ENCODE measurements at regions not wholly inside any gene's neighbourhood (a gene's known extent, or its start where the extent isn't known, plus 50 kb on each side); places are given as distances from the start of the nearest gene placed in this dataset.

DNA sequence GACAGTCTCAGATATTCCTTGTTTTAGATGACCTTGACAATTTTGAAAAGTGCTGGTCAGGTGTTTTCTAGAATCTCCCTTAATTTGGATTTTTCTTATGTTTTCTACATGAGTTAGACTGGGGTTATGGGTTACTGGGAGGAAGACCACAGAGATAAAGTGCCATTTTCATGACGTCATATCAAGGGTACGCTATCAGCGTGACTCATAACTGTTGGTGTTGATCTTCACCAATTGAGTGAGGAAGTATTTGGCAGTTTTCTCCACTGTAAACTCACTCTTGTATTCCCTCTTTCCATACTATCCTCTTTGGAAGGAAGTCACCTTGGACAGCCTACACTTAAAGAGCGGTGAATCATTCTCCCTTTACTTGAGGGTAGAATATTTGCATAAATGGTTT is 56.9 kb downstream of the MAGEC1 start:
- no peak for TF ChIP-seq RAD21 (IDR thresholded peaks at IDR 0.05; ENCODE audit: low read length)
- TF ChIP-seq EZH2phosphoT487 (IDR thresholded peaks at IDR 0.05; ENCODE audit: borderline replicate concordance, low read depth) = no peak
- TF ChIP-seq GABPA (IDR thresholded peaks at IDR 0.05; ENCODE audit: low read depth) = no peak
- TF ChIP-seq, protein P1, sequence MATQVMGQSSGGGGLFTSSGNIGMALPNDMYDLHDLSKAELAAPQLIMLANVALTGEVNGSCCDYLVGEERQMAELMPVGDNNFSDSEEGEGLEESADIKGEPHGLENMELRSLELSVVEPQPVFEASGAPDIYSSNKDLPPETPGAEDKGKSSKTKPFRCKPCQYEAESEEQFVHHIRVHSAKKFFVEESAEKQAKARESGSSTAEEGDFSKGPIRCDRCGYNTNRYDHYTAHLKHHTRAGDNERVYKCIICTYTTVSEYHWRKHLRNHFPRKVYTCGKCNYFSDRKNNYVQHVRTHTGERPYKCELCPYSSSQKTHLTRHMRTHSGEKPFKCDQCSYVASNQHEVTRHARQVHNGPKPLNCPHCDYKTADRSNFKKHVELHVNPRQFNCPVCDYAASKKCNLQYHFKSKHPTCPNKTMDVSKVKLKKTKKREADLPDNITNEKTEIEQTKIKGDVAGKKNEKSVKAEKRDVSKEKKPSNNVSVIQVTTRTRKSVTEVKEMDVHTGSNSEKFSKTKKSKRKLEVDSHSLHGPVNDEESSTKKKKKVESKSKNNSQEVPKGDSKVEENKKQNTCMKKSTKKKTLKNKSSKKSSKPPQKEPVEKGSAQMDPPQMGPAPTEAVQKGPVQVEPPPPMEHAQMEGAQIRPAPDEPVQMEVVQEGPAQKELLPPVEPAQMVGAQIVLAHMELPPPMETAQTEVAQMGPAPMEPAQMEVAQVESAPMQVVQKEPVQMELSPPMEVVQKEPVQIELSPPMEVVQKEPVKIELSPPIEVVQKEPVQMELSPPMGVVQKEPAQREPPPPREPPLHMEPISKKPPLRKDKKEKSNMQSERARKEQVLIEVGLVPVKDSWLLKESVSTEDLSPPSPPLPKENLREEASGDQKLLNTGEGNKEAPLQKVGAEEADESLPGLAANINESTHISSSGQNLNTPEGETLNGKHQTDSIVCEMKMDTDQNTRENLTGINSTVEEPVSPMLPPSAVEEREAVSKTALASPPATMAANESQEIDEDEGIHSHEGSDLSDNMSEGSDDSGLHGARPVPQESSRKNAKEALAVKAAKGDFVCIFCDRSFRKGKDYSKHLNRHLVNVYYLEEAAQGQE (IDR thresholded peaks at IDR 0.05; ENCODE audit: low read depth, low read length) = no peak
- TF ChIP-seq GATA2 (CRISPR knock-in tag; IDR thresholded peaks at IDR 0.05) = no peak
- TF ChIP-seq, protein P2, sequence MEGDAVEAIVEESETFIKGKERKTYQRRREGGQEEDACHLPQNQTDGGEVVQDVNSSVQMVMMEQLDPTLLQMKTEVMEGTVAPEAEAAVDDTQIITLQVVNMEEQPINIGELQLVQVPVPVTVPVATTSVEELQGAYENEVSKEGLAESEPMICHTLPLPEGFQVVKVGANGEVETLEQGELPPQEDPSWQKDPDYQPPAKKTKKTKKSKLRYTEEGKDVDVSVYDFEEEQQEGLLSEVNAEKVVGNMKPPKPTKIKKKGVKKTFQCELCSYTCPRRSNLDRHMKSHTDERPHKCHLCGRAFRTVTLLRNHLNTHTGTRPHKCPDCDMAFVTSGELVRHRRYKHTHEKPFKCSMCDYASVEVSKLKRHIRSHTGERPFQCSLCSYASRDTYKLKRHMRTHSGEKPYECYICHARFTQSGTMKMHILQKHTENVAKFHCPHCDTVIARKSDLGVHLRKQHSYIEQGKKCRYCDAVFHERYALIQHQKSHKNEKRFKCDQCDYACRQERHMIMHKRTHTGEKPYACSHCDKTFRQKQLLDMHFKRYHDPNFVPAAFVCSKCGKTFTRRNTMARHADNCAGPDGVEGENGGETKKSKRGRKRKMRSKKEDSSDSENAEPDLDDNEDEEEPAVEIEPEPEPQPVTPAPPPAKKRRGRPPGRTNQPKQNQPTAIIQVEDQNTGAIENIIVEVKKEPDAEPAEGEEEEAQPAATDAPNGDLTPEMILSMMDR (IDR thresholded peaks at IDR 0.05) = no peak
- TF ChIP-seq TCF12 (IDR thresholded peaks at IDR 0.05) = no peak
- TF ChIP-seq RXRA (IDR thresholded peaks at IDR 0.05; ENCODE audit: borderline replicate concordance, low read depth) = no peak
- TF ChIP-seq TEAD4 (IDR thresholded peaks at IDR 0.05; ENCODE audit: borderline replicate concordance, insufficient read depth) = no peak
- TF ChIP-seq RFX5 (IDR thresholded peaks at IDR 0.05; ENCODE audit: low read length) = no peak
- no peak for TF ChIP-seq FOXM1 (IDR thresholded peaks at IDR 0.05; ENCODE audit: low read depth)
- no peak for TF ChIP-seq CHD2 (IDR thresholded peaks at IDR 0.05; ENCODE audit: low read length, partially characterized antibody)
- no peak for TF ChIP-seq ELF1 (IDR thresholded peaks at IDR 0.05)
- TF ChIP-seq NRF1 (IDR thresholded peaks at IDR 0.05; ENCODE audit: low read depth, low read length) = no peak
- H3F3A ChIP-seq (replicated peaks; ENCODE audit: insufficient read depth) = no peaks in the 10 kb centered on the region
- H3K36me3 ChIP-seq (replicated peaks in 1 of 2; ENCODE audit: control insufficient read depth in 1 of 2, insufficient read depth in 2 of 2, low read length in 1 of 2) = no peaks in the 10 kb centered on the region
- no peak overlapping the region for H3K4me3 ChIP-seq (ENCODE audit: low read depth in 2 of 2, low read length in 1 of 2)
- H3K9me3 ChIP-seq = no peaks in the 10 kb centered on the region; the same call in 1 of the 2 replicates
- H3K27ac ChIP-seq (ENCODE audit: low read depth in 2 of 2, low read length in 1 of 2) = no peak overlapping the region
- no peak for DNase-seq
- no peaks in the 10 kb centered on the region for H3K4me1 ChIP-seq (ENCODE audit: control insufficient read depth in 1 of 2, insufficient read depth in 2 of 2, low read depth in 1 of 2, low read length in 1 of 2)
- H4K20me1 ChIP-seq (ENCODE audit: insufficient read depth) = no peaks in the 10 kb centered on the region
- 17% methylated on average over 4 of the region's 4 CpGs for WGBS (ENCODE audit: low lambda C conversion rate)
- no peak overlapping the region for H2AFZ ChIP-seq (ENCODE audit: low read depth)
- no peak overlapping the region for H3K4me2 ChIP-seq
- H3K9ac ChIP-seq = no peak overlapping the region
- no peaks in the 10 kb centered on the region for H3K79me2 ChIP-seq (ENCODE audit: insufficient read depth)
- H3K9me2 ChIP-seq = no peaks in the 10 kb centered on the region
- ChIA-PET CTCF (no interaction called here), POLR2A (no interaction called here)
- H3K27me3 ChIP-seq (ENCODE audit: insufficient read depth) = no peaks in the 10 kb centered on the region

Measured in SK-N-SH (cell line).